ENCODE measurements at regions not wholly inside any gene's neighbourhood (a gene's known extent, or its start where the extent isn't known, plus 50 kb on each side); places are given as distances from the start of the nearest gene placed in this dataset.

DNA sequence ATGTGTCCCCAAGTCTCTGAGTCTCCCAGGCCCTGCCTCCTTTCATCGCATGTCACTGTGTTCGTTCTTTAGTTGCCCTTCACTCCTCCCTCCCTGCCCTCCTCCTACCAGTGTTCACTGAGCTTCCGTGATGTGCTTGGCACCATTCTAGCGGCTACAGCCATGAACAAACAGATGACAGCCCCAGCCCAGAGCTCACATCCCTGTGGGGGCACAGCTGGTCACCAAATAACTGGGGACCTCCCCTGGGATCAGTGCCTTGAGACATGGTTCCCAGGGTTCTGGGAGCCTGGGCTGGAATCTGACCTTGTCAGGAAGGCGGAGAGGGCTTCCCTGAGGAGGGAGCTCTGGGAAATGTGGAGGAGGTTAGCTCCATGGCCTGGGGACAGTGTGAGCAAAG is 320.7 kb downstream of the PTPRU start (continued):
- TF ChIP-seq, protein P1, sequence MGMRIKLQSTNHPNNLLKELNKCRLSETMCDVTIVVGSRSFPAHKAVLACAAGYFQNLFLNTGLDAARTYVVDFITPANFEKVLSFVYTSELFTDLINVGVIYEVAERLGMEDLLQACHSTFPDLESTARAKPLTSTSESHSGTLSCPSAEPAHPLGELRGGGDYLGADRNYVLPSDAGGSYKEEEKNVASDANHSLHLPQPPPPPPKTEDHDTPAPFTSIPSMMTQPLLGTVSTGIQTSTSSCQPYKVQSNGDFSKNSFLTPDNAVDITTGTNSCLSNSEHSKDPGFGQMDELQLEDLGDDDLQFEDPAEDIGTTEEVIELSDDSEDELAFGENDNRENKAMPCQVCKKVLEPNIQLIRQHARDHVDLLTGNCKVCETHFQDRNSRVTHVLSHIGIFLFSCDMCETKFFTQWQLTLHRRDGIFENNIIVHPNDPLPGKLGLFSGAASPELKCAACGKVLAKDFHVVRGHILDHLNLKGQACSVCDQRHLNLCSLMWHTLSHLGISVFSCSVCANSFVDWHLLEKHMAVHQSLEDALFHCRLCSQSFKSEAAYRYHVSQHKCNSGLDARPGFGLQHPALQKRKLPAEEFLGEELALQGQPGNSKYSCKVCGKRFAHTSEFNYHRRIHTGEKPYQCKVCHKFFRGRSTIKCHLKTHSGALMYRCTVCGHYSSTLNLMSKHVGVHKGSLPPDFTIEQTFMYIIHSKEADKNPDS (CRISPR knock-in tag; IDR thresholded peaks at IDR 0.05) = no peak

DNA sequence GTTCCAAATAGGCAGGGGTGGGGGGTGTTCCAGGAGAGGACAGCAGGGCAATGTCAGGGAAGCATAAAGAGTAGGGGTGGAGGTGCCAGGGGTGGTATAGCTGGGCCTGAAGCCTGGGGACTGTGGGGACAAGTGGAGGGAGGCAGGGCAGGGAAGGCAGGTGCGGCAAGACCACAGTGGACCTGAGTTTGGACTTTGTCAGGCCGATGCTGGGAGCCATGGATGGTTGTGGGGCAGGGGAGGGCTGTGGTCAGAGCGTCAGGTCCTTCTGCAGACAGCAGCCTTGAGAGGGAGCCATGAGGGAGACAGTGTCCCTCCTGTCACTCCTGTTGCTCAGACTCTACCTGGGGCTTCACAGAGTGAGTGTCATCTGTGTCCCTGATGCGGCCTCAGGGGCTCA is 320.3 kb downstream of the PTPRU start:
- no peak overlapping the region for H3K27ac ChIP-seq (ENCODE audit: extremely low read length, insufficient read depth, low read length)
- in situ Hi-C loops (cut with HindIII; ENCODE audit: extremely low pct_ligation_motif_present, low pct_unique_long_range_greater_than_20kb) = no loop called here
- BruUV-seq (replicated peaks) = no TSS peak
- H3K4me3 ChIP-seq (replicated peaks in 1 of 3; ENCODE audit: insufficient read depth in 1 of 3, low read depth in 2 of 3, low read length in 3 of 3) = no peak overlapping the region
- H3K4me1 ChIP-seq (ENCODE audit: insufficient read depth, low read length) = no peaks in the 10 kb centered on the region
- H3K9ac ChIP-seq (ENCODE audit: insufficient read depth, low read depth, low read length) = no peak overlapping the region
- ChIA-PET CTCF (ENCODE audit: low intra/inter-chr PET ratio, low total read pairs) (no interaction called here), POLR2A (no interaction called here)
- no peaks in the 10 kb centered on the region for H3K79me2 ChIP-seq (ENCODE audit: insufficient read depth, low read length)
- no peak overlapping the region for H3K4me2 ChIP-seq (ENCODE audit: low read depth, low read length)
- H3K27me3 ChIP-seq (ENCODE audit: control insufficient read depth in 1 of 2, insufficient read depth in 2 of 2, low read length in 2 of 2) = no peaks in the 10 kb centered on the region; a peak in 1 of 5 replicates
- no peak; the same call in 1 of the 3 replicates for ATAC-seq
- no peak for FAIRE-seq
- intact Hi-C loops (cut with micrococcal nuclease; ENCODE audit: unreplicated experiment) = no loop called here
- H2AFZ ChIP-seq (ENCODE audit: low read length) = no peak overlapping the region
- TF ChIP-seq ZBTB38 (CRISPR knock-in tag; IDR thresholded peaks at IDR 0.05) (no peak), BORCS8-MEF2B (CRISPR knock-in tag; IDR thresholded peaks at IDR 0.05) (no peak), ZNF34 (CRISPR knock-in tag; IDR thresholded peaks at IDR 0.05; ENCODE audit: borderline replicate concordance) (no peak), SP140L (CRISPR knock-in tag; IDR thresholded peaks at IDR 0.05; ENCODE audit: borderline replicate concordance) (no peak), SNAPC2 (CRISPR knock-in tag; IDR thresholded peaks at IDR 0.05) (no peak), FOSL1 (CRISPR knock-in tag; IDR thresholded peaks at IDR 0.05; ENCODE audit: borderline replicate concordance) (no peak), ZNF616 (CRISPR knock-in tag; IDR thresholded peaks at IDR 0.05; ENCODE audit: low read depth) (no peak), GTF3A (CRISPR knock-in tag; conservative IDR thresholded peaks at IDR 0.05) (no peak)
- TF ChIP-seq, protein P2, sequence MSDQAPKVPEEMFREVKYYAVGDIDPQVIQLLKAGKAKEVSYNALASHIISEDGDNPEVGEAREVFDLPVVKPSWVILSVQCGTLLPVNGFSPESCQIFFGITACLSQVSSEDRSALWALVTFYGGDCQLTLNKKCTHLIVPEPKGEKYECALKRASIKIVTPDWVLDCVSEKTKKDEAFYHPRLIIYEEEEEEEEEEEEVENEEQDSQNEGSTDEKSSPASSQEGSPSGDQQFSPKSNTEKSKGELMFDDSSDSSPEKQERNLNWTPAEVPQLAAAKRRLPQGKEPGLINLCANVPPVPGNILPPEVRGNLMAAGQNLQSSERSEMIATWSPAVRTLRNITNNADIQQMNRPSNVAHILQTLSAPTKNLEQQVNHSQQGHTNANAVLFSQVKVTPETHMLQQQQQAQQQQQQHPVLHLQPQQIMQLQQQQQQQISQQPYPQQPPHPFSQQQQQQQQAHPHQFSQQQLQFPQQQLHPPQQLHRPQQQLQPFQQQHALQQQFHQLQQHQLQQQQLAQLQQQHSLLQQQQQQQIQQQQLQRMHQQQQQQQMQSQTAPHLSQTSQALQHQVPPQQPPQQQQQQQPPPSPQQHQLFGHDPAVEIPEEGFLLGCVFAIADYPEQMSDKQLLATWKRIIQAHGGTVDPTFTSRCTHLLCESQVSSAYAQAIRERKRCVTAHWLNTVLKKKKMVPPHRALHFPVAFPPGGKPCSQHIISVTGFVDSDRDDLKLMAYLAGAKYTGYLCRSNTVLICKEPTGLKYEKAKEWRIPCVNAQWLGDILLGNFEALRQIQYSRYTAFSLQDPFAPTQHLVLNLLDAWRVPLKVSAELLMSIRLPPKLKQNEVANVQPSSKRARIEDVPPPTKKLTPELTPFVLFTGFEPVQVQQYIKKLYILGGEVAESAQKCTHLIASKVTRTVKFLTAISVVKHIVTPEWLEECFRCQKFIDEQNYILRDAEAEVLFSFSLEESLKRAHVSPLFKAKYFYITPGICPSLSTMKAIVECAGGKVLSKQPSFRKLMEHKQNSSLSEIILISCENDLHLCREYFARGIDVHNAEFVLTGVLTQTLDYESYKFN (CRISPR knock-in tag; conservative IDR thresholded peaks at IDR 0.05) = no peak
- TF ChIP-seq, protein P3, sequence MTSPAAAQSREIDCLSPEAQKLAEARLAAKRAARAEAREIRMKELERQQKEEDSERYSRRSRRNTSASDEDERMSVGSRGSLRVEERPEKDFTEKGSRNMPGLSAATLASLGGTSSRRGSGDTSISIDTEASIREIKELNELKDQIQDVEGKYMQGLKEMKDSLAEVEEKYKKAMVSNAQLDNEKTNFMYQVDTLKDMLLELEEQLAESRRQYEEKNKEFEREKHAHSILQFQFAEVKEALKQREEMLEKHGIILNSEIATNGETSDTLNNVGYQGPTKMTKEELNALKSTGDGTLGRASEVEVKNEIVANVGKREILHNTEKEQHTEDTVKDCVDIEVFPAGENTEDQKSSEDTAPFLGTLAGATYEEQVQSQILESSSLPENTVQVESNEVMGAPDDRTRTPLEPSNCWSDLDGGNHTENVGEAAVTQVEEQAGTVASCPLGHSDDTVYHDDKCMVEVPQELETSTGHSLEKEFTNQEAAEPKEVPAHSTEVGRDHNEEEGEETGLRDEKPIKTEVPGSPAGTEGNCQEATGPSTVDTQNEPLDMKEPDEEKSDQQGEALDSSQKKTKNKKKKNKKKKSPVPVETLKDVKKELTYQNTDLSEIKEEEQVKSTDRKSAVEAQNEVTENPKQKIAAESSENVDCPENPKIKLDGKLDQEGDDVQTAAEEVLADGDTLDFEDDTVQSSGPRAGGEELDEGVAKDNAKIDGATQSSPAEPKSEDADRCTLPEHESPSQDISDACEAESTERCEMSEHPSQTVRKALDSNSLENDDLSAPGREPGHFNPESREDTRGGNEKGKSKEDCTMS (CRISPR knock-in tag; conservative IDR thresholded peaks at IDR 0.05) = no peak
- no peaks in the 10 kb centered on the region for H3K36me3 ChIP-seq (replicated peaks in 1 of 2; ENCODE audit: control insufficient read depth in 1 of 2, insufficient read depth in 2 of 2, low read length in 2 of 2)
- peaks cover 6% of the 10 kb centered on the region for H3K9me3 ChIP-seq (ENCODE audit: low read length)
- H4K20me1 ChIP-seq (ENCODE audit: insufficient read depth, low read length) = no peaks in the 10 kb centered on the region
- 11% methylated on average over 3 of the region's 4 CpGs for WGBS (ENCODE audit: low lambda C conversion rate)
- DNase-seq (ENCODE audit: low spot score) = no peak
